ENCODE measurements at regions not wholly inside any gene's neighbourhood (a gene's known extent, or its start where the extent isn't known, plus 50 kb on each side); places are given as distances from the start of the nearest gene placed in this dataset.

DNA sequence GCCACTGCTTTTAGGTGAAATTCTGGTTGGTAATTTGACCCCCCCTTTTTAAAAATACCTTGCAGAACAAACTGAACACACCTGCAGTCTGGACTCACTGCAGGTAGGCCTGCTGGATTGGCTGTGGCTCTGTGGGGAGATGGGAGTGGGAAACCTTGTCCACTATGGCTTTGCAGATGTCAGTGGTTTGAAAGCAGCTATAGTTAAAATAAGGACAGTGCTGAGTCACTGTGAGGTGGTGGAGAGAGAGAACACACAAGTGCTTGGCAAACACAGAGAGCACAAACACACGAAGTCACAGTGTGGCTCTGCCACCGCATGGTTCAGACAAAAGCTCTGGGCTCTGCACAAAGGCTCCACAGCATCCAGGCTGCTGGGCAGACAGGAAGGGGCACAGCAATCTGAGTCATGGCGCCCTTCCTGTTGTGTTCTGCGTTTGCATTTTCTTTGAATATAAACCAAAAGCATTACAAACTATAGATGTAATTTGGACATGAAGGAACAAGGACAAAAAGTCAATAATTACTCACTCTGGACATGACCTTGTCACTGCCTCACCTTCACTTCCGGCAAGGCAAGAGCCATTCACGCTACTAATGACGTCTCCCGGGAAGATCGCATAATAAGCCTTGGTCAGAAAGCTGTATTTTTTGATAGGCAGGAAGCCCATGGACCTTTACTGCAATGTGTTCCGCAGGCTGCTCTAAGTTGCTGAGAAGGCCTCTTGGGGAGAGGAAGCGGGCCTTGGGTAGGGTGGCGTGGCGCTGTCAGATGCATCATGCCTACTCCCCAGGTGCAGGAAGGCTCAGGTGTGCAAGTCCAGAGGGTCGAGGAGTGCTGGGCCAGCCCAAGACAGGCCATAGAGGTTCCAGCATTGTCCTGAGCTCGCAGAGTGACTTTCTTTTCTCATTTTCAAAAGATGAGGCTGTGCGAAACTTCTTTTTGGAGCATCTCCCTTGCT is 60.1 kb upstream of the MED9 start (continued):
- TF ChIP-seq, protein P1, sequence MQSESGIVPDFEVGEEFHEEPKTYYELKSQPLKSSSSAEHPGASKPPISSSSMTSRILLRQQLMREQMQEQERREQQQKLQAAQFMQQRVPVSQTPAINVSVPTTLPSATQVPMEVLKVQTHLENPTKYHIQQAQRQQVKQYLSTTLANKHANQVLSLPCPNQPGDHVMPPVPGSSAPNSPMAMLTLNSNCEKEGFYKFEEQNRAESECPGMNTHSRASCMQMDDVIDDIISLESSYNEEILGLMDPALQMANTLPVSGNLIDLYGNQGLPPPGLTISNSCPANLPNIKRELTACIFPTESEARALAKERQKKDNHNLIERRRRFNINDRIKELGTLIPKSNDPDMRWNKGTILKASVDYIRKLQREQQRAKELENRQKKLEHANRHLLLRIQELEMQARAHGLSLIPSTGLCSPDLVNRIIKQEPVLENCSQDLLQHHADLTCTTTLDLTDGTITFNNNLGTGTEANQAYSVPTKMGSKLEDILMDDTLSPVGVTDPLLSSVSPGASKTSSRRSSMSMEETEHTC (IDR thresholded peaks at IDR 0.05) = no peak
- TF ChIP-seq SRSF7 (optimal IDR thresholded peaks at IDR 0.05; ENCODE audit: low read depth, low read length) (no peak), FOXK1 (CRISPR knock-in tag; IDR thresholded peaks at IDR 0.05; ENCODE audit: borderline replicate concordance) (no peak), POLR2AphosphoS5 (IDR thresholded peaks at IDR 0.05; ENCODE audit: control insufficient read depth, insufficient read depth, low read depth, low read length) (no peak), NFE2 (IDR thresholded peaks at IDR 0.05; ENCODE audit: low read depth) (peak; percentile 83)
- TF ChIP-seq, protein P2, sequence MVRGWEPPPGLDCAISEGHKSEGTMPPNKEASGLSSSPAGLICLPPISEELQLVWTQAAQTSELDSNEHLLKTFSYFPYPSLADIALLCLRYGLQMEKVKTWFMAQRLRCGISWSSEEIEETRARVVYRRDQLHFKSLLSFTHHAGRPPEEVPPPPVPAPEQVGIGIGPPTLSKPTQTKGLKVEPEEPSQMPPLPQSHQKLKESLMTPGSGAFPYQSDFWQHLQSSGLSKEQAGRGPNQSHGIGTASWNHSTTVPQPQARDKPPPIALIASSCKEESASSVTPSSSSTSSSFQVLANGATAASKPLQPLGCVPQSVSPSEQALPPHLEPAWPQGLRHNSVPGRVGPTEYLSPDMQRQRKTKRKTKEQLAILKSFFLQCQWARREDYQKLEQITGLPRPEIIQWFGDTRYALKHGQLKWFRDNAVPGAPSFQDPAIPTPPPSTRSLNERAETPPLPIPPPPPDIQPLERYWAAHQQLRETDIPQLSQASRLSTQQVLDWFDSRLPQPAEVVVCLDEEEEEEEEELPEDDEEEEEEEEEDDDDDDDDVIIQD (CRISPR knock-in tag; IDR thresholded peaks at IDR 0.05) = no peak
